CD4-positive, alpha-beta T cell (primary cell): ENCODE measurements at regions not wholly inside any gene's neighbourhood (a gene's known extent, or its start where the extent isn't known, plus 50 kb on each side); places are given as distances from the start of the nearest gene placed in this dataset.

Experiments used
- ATAC-seq: fragments of 200-7000 bp; cut with Tn5 transposase; one replicate; pipeline ENCODE4 v1.10.0; 2022; ENCODE audit warnings: mild to moderate bottlenecking; ENCODE audit not compliant: poor library complexity
- CTCF ChIA-PET: fragments of 350-600 bp; sonication (Branson Sonifier 250); formaldehyde crosslinking; loops from one replicate; lab custom pipeline; 2021; ENCODE audit warnings: antibody characterized with exemption, inconsistent platforms; lab: Charles Lee
- POLR2A ChIA-PET: fragments of 350-600 bp; sonication (Branson Sonifier 250); formaldehyde crosslinking; loops from one replicate; lab custom pipeline; 2021; ENCODE audit warnings: antibody characterized with exemption, inconsistent platforms; lab: Charles Lee
- DNase-seq, 14 experiments: peaks; one replicate each; pipeline ENCODE4 v3.0.0-alpha.2; 2013 to 2020; ENCODE audit warnings: mixed read lengths in 2 of 14
- H3K27ac ChIP-seq, 2 donors: one replicate each; pipeline versions ENCODE4 v1.5.1 to v1.7.0; 2013; ENCODE audit warnings: low read length in 2 of 2, low read depth in 1 of 2, mild to moderate bottlenecking in 1 of 2
- H3K27me3 ChIP-seq, 2 experiments: 1 replicate in 1 of 2; 2 replicates in 1 of 2; pipeline versions ENCODE4 v1.6.1 to v1.7.0; 2013; ENCODE audit warnings: low read length in 2 of 2, control low read depth in 1 of 2, mild to moderate bottlenecking in 1 of 2, moderate library complexity in 1 of 2; ENCODE audit not compliant: insufficient read depth in 2 of 2, control insufficient read depth in 1 of 2
- H3K36me3 ChIP-seq: one replicate; pipeline ENCODE4 v1.6.1; 2013; ENCODE audit warnings: low read length, control low read depth; ENCODE audit not compliant: insufficient read depth
- H3K4me1 ChIP-seq: one replicate; pipeline ENCODE4 v1.6.1; 2013; ENCODE audit warnings: low read length, control low read depth; ENCODE audit not compliant: insufficient read depth
- H3K4me3 ChIP-seq: one replicate; pipeline ENCODE4 v1.5.1; 2013; ENCODE audit warnings: mild to moderate bottlenecking, low read length, moderate library complexity
- H3K9me3 ChIP-seq, 2 experiments: 1 replicate in 1 of 2; 2 replicates in 1 of 2; pipeline versions ENCODE4 v1.6.1 to v1.7.0; 2013; ENCODE audit warnings: low read length in 2 of 2, mild to moderate bottlenecking in 2 of 2, control low read depth in 1 of 2, moderate library complexity in 1 of 2; ENCODE audit not compliant: control insufficient read depth in 1 of 2, insufficient read depth in 1 of 2
- H3K27ac Mint-ChIP-seq: one replicate; pipeline ENCODE4 v1.8.0; 2020; ENCODE audit warnings: mixed read lengths
- H3K27me3 Mint-ChIP-seq: one replicate; pipeline ENCODE4 v1.8.0; 2021; ENCODE audit warnings: mixed read lengths
- H3K36me3 Mint-ChIP-seq: one replicate; pipeline ENCODE4 v1.8.0; 2021; ENCODE audit warnings: low read depth, mixed read lengths
- H3K4me1 Mint-ChIP-seq: one replicate; pipeline ENCODE4 v1.8.0; 2021; ENCODE audit warnings: low read depth, mixed read lengths
- H3K4me3 Mint-ChIP-seq: one replicate; pipeline ENCODE4 v1.8.0; 2020; ENCODE audit warnings: mild to moderate bottlenecking, mixed read lengths
- H3K9me3 Mint-ChIP-seq: one replicate; pipeline ENCODE4 v1.8.0; 2020; ENCODE audit warnings: mixed read lengths
- CTCF ChIP-seq: fragments of 200-600 bp; IDR thresholded peaks from one replicate; pipeline ENCODE4 v1.8.0; 2022; ENCODE audit warnings: antibody characterized with exemption, mild to moderate bottlenecking
- intact Hi-C, 2 experiments: fragments of 100-400 bp; cut with DNase I in 1 of 2; cut with micrococcal nuclease in 1 of 2; formaldehyde crosslinking; loops; one replicate each; pipeline versions ENCODE4 v1.15.1 to v1.9.0; 2023 to 2025; cut with DNase I, micrococcal nuclease

GRCh38 chr6:119476024-119476423, 126.5 kb upstream of the MAN1A1 start:
- no peaks in the 10 kb centered on the region for H3K27me3 ChIP-seq
- H3K4me1 ChIP-seq = no peaks in the 10 kb centered on the region
- Mint-ChIP-seq H3K27ac (no peak overlapping the region), H3K4me3 (no peak overlapping the region), H3K27me3 (no peaks in the 10 kb centered on the region), H3K4me1 (no peaks in the 10 kb centered on the region), H3K9me3 (peaks cover 3% of the 10 kb centered on the region), H3K36me3 (no peaks in the 10 kb centered on the region)
- ChIA-PET CTCF (no interaction called here), POLR2A (no interaction called here)
- H3K4me3 ChIP-seq = no peak overlapping the region
- no peaks in the 10 kb centered on the region for H3K36me3 ChIP-seq
- ATAC-seq (no peak), DNase-seq (no peak)
- intact Hi-C loops = no loop called here
- no peaks in the 10 kb centered on the region for H3K9me3 ChIP-seq
- H3K27ac ChIP-seq = no peak overlapping the region
- TF ChIP-seq CTCF = no peak

- Histone ChIP-seq H3K9me3 (no peaks in the 10 kb centered on the region), H3K4me3 (no peak overlapping the region), H3K36me3 (no peaks in the 10 kb centered on the region), H3K27me3 (no peaks in the 10 kb centered on the region), H3K4me1 (no peaks in the 10 kb centered on the region), H3K27ac (no peak overlapping the region)
- no peak for TF ChIP-seq CTCF
- intact Hi-C loops = no loop called here
- no peak for ATAC-seq
- peak in 1 of 14 experiments; percentile 15 for DNase-seq
- ChIA-PET CTCF (no interaction called here), POLR2A (no interaction called here)
- H3K36me3 Mint-ChIP-seq = no peaks in the 10 kb centered on the region
- H3K27me3 Mint-ChIP-seq = no peaks in the 10 kb centered on the region
- no peak overlapping the region for H3K27ac Mint-ChIP-seq
- no peak overlapping the region for H3K4me3 Mint-ChIP-seq
- H3K9me3 Mint-ChIP-seq = peaks cover 3% of the 10 kb centered on the region
- peaks cover 10% of the 10 kb centered on the region for H3K4me1 Mint-ChIP-seq
Measured at GRCh38 chr6:119470893-119471542, 121.5 kb upstream of the MAN1A1 start.

- ATAC-seq = no peak
- Mint-ChIP-seq H3K27me3 (no peaks in the 10 kb centered on the region), H3K9me3 (peaks cover 1% of the 10 kb centered on the region), H3K36me3 (no peaks in the 10 kb centered on the region), H3K27ac (no peak overlapping the region), H3K4me3 (no peak overlapping the region), H3K4me1 (peaks cover 10% of the 10 kb centered on the region)
- no peaks in the 10 kb centered on the region for H3K9me3 ChIP-seq
- H3K27me3 ChIP-seq = no peaks in the 10 kb centered on the region
- TF ChIP-seq CTCF = no peak
- ChIA-PET POLR2A (no interaction called here), CTCF (no interaction called here)
- intact Hi-C loops = no loop called here
- H3K4me1 ChIP-seq = peaks cover 3% of the 10 kb centered on the region
- no peaks in the 10 kb centered on the region for H3K36me3 ChIP-seq
- peak in 1 of 14 experiments; percentile 15 for DNase-seq
- no peak overlapping the region for H3K4me3 ChIP-seq
- no peak overlapping the region for H3K27ac ChIP-seq
Measured at GRCh38 chr6:119467488-119468081, 118.0 kb upstream of the MAN1A1 start.
